ENCODE measurements at regions not wholly inside any gene's neighbourhood (a gene's known extent, or its start where the extent isn't known, plus 50 kb on each side); places are given as distances from the start of the nearest gene placed in this dataset.
A peak's percentile ranks its signal among the peaks of the same experiment; 100 is the strongest.

GRCh38 chr9:74064702-74065101 is 432.4 kb upstream of the RORB start:
- ATAC-seq (ENCODE audit: low FRiP score in 2 of 2) (no peak), DNase-seq (no peak)
- no peak overlapping the region for H3K27ac ChIP-seq
- no peaks in the 10 kb centered on the region for H3K27me3 ChIP-seq
- no peaks in the 10 kb centered on the region for H3K36me3 ChIP-seq
- H3K4me3 ChIP-seq, result no peak overlapping the region
- no peaks in the 10 kb centered on the region for H3K9me3 ChIP-seq
- no peak for TF ChIP-seq POLR2AphosphoS5 (IDR thresholded peaks at IDR 0.05)
- TF ChIP-seq CTCF (IDR thresholded peaks at IDR 0.05), result no peak
- TF ChIP-seq POLR2A (IDR thresholded peaks at IDR 0.05), result no peak
- no peak for TF ChIP-seq EP300 (IDR thresholded peaks at IDR 0.05)
- WGBS, 2 donors, result 67% methylated on average over 2 of the region's 2 CpGs
- no peaks in the 10 kb centered on the region for H3K4me1 ChIP-seq

GRCh38 chr9:74066128-74066527 is 431.0 kb upstream of the RORB start:
- no peak for TF ChIP-seq POLR2AphosphoS5 (IDR thresholded peaks at IDR 0.05)
- no peak for TF ChIP-seq EP300 (IDR thresholded peaks at IDR 0.05)
- TF ChIP-seq CTCF (IDR thresholded peaks at IDR 0.05), result no peak
- TF ChIP-seq POLR2A (IDR thresholded peaks at IDR 0.05), result no peak
- H3K27ac ChIP-seq, result no peak overlapping the region
- no peaks in the 10 kb centered on the region for H3K9me3 ChIP-seq
- no peak for DNase-seq
- no peak overlapping the region for H3K4me3 ChIP-seq
- no peaks in the 10 kb centered on the region for H3K4me1 ChIP-seq
- 58 to 70% methylated on average over 2 of the region's 2 CpGs for WGBS, 2 donors
- H3K36me3 ChIP-seq, result no peaks in the 10 kb centered on the region
- ATAC-seq (ENCODE audit: low FRiP score in 2 of 2), result no peak
- H3K27me3 ChIP-seq, result no peaks in the 10 kb centered on the region

GRCh38 chr9:74066605-74067004 is 430.5 kb upstream of the RORB start:
- Histone ChIP-seq H3K36me3 (no peaks in the 10 kb centered on the region), H3K27me3 (no peaks in the 10 kb centered on the region), H3K9me3 (no peaks in the 10 kb centered on the region), H3K4me3 (no peak overlapping the region), H3K27ac (no peak overlapping the region), H3K4me1 (no peaks in the 10 kb centered on the region)
- ATAC-seq (ENCODE audit: low FRiP score in 2 of 2) (no peak), DNase-seq (no peak)
- no peak for TF ChIP-seq CTCF (IDR thresholded peaks at IDR 0.05)
- TF ChIP-seq POLR2AphosphoS5 (IDR thresholded peaks at IDR 0.05), result no peak
- no peak for TF ChIP-seq EP300 (IDR thresholded peaks at IDR 0.05)
- no peak for TF ChIP-seq POLR2A (IDR thresholded peaks at IDR 0.05)
- WGBS, 2 donors, result 64 to 69% methylated on average over 6 of the region's 6 CpGs

- H3K9me3 ChIP-seq, result peaks cover 0 to 6% (median 0%) of the 10 kb centered on the region in 4 donors
- H3K27ac ChIP-seq, result no peak overlapping the region
- no peak overlapping the region for H3K4me3 ChIP-seq
- no peak for TF ChIP-seq CTCF (IDR thresholded peaks at IDR 0.05)
- no peak for TF ChIP-seq POLR2A (IDR thresholded peaks at IDR 0.05)
- no peak for TF ChIP-seq POLR2AphosphoS5 (IDR thresholded peaks at IDR 0.05)
- no peak for TF ChIP-seq EP300 (IDR thresholded peaks at IDR 0.05)
- no peaks in the 10 kb centered on the region for H3K36me3 ChIP-seq
- DNase-seq (no peak), ATAC-seq (ENCODE audit: low FRiP score in 2 of 2) (no peak)
- no peaks in the 10 kb centered on the region for H3K27me3 ChIP-seq
- no peaks in the 10 kb centered on the region for H3K4me1 ChIP-seq
These were observed 425.6 kb upstream of the RORB start for GRCh38 chr9:74071502-74071901.

- H3K9me3 ChIP-seq, result peaks cover 0 to 6% (median 0%) of the 10 kb centered on the region in 4 donors
- H3K4me3 ChIP-seq, result no peak overlapping the region
- peak in 1 of 2 donors; percentile 10 for DNase-seq
- no peaks in the 10 kb centered on the region for H3K27me3 ChIP-seq
- H3K27ac ChIP-seq, result no peak overlapping the region
- H3K36me3 ChIP-seq, result no peaks in the 10 kb centered on the region
- WGBS, 2 donors, result 71 to 91% methylated on average over 5 to 7 of the region's 7 CpGs
- ATAC-seq (ENCODE audit: low FRiP score in 2 of 2), result no peak
- TF ChIP-seq POLR2AphosphoS5 (IDR thresholded peaks at IDR 0.05) (no peak), POLR2A (IDR thresholded peaks at IDR 0.05) (no peak), EP300 (IDR thresholded peaks at IDR 0.05) (no peak), CTCF (IDR thresholded peaks at IDR 0.05) (no peak)
- no peaks in the 10 kb centered on the region for H3K4me1 ChIP-seq
These were observed 423.2 kb upstream of the RORB start for GRCh38 chr9:74073897-74074296.

All from upper lobe of left lung (tissue), 6 donors.